ENCODE measurements at regions not wholly inside any gene's neighbourhood (a gene's known extent, or its start where the extent isn't known, plus 50 kb on each side); places are given as distances from the start of the nearest gene placed in this dataset.
"Not testable (repeated sequence)": the region's sequence is repeated elsewhere in the genome, so short reads cannot be mapped to it uniquely, and the experiment has no call there.

GRCh38 chr13:40043764-40044163 is 388.3 kb downstream of the COG6 start:
- H3K4me3 Mint-ChIP-seq (ENCODE audit: low read depth) = no peak overlapping the region
- no peaks in the 10 kb centered on the region for H3K9me3 Mint-ChIP-seq (ENCODE audit: low read depth)
- H3K27ac Mint-ChIP-seq = no peak overlapping the region
- TF ChIP-seq CTCF (IDR thresholded peaks at IDR 0.05; ENCODE audit: unreplicated experiment) = no peak
- no peaks in the 10 kb centered on the region for H3K4me1 Mint-ChIP-seq (ENCODE audit: low read depth)
- peaks cover 2% of the 10 kb centered on the region for H3K27me3 Mint-ChIP-seq
- DNase-seq (ENCODE audit: low spot score, unreplicated experiment) = no peak
- no peaks in the 10 kb centered on the region for H3K36me3 Mint-ChIP-seq (ENCODE audit: insufficient read depth)

- H3K9me3 Mint-ChIP-seq (ENCODE audit: low read depth) = no peaks in the 10 kb centered on the region
- H3K4me3 Mint-ChIP-seq (ENCODE audit: low read depth) = no peak overlapping the region
- H3K27ac Mint-ChIP-seq = no peak overlapping the region
- peaks cover 2% of the 10 kb centered on the region for H3K27me3 Mint-ChIP-seq
- no peak for DNase-seq (ENCODE audit: low spot score, unreplicated experiment)
- TF ChIP-seq CTCF (IDR thresholded peaks at IDR 0.05; ENCODE audit: unreplicated experiment) = no peak
- no peaks in the 10 kb centered on the region for H3K36me3 Mint-ChIP-seq (ENCODE audit: insufficient read depth)
- no peaks in the 10 kb centered on the region for H3K4me1 Mint-ChIP-seq (ENCODE audit: low read depth)
These were observed 391.9 kb downstream of the COG6 start for GRCh38 chr13:40047322-40047771.

GRCh38 chr13:40048551-40048950 is 393.1 kb downstream of the COG6 start:
- TF ChIP-seq CTCF (IDR thresholded peaks at IDR 0.05; ENCODE audit: unreplicated experiment) = no peak
- Mint-ChIP-seq H3K27ac (no peak overlapping the region), H3K4me3 (ENCODE audit: low read depth) (no peak overlapping the region), H3K36me3 (ENCODE audit: insufficient read depth) (no peaks in the 10 kb centered on the region), H3K4me1 (ENCODE audit: low read depth) (no peaks in the 10 kb centered on the region), H3K27me3 (peaks cover 2% of the 10 kb centered on the region), H3K9me3 (ENCODE audit: low read depth) (no peaks in the 10 kb centered on the region)
- DNase-seq (ENCODE audit: low spot score, unreplicated experiment) = no peak

GRCh38 chr13:40052954-40053353 is 397.5 kb downstream of the COG6 start:
- H3K4me3 Mint-ChIP-seq (ENCODE audit: low read depth) = no peak overlapping the region
- TF ChIP-seq CTCF (IDR thresholded peaks at IDR 0.05; ENCODE audit: unreplicated experiment) = no peak
- no peaks in the 10 kb centered on the region for H3K4me1 Mint-ChIP-seq (ENCODE audit: low read depth)
- DNase-seq (ENCODE audit: low spot score, unreplicated experiment) = no peak
- H3K9me3 Mint-ChIP-seq (ENCODE audit: low read depth) = peaks cover 4% of the 10 kb centered on the region
- H3K27ac Mint-ChIP-seq = no peak overlapping the region
- peaks cover 1% of the 10 kb centered on the region for H3K27me3 Mint-ChIP-seq
- no peaks in the 10 kb centered on the region for H3K36me3 Mint-ChIP-seq (ENCODE audit: insufficient read depth)

- no peak for TF ChIP-seq CTCF (IDR thresholded peaks at IDR 0.05; ENCODE audit: unreplicated experiment)
- no peaks in the 10 kb centered on the region for H3K27me3 Mint-ChIP-seq
- H3K4me1 Mint-ChIP-seq (ENCODE audit: low read depth) = no peaks in the 10 kb centered on the region
- no peaks in the 10 kb centered on the region for H3K36me3 Mint-ChIP-seq (ENCODE audit: insufficient read depth)
- H3K4me3 Mint-ChIP-seq (ENCODE audit: low read depth) = no peak overlapping the region
- DNase-seq (ENCODE audit: low spot score, unreplicated experiment) = no peak
- H3K27ac Mint-ChIP-seq = no peak overlapping the region
- peaks cover 4% of the 10 kb centered on the region for H3K9me3 Mint-ChIP-seq (ENCODE audit: low read depth)
These were observed 397.9 kb downstream of the COG6 start for GRCh38 chr13:40053401-40053800.

GRCh38 chr13:40054422-40054821 is 399.0 kb downstream of the COG6 start:
- DNase-seq (ENCODE audit: low spot score, unreplicated experiment); H3K9me3 Mint-ChIP-seq (ENCODE audit: low read depth); H3K4me3 Mint-ChIP-seq (ENCODE audit: low read depth); H3K36me3 Mint-ChIP-seq (ENCODE audit: insufficient read depth); H3K4me1 Mint-ChIP-seq (ENCODE audit: low read depth); H3K27ac Mint-ChIP-seq; H3K27me3 Mint-ChIP-seq: not testable (repeated sequence)
